ENCODE measurements at regions not wholly inside any gene's neighbourhood (a gene's known extent, or its start where the extent isn't known, plus 50 kb on each side); places are given as distances from the start of the nearest gene placed in this dataset.
A peak's percentile ranks its signal among the peaks of the same experiment; 100 is the strongest.

- H2AFZ ChIP-seq (ENCODE audit: low read depth, low read length), result peak overlapping the region; percentile 13; the same call in 1 of the 2 replicates
- peaks cover 2% of the 10 kb centered on the region for H3K27me3 ChIP-seq (ENCODE audit: insufficient read depth, low read length, poor library complexity)
- no peaks in the 10 kb centered on the region for H3K9me3 ChIP-seq (ENCODE audit: insufficient read depth, low read length, severe bottlenecking)
- H3K4me3 ChIP-seq (ENCODE audit: low read depth in 1 of 2, low read length in 2 of 2), result no peak overlapping the region
- no peak overlapping the region for H3K27ac ChIP-seq (ENCODE audit: low read length)
- H3K79me2 ChIP-seq (ENCODE audit: insufficient read depth, low read length), result no peaks in the 10 kb centered on the region
- H3K36me3 ChIP-seq (ENCODE audit: insufficient read depth, low read length), result no peaks in the 10 kb centered on the region
- TF ChIP-seq, protein P1, sequence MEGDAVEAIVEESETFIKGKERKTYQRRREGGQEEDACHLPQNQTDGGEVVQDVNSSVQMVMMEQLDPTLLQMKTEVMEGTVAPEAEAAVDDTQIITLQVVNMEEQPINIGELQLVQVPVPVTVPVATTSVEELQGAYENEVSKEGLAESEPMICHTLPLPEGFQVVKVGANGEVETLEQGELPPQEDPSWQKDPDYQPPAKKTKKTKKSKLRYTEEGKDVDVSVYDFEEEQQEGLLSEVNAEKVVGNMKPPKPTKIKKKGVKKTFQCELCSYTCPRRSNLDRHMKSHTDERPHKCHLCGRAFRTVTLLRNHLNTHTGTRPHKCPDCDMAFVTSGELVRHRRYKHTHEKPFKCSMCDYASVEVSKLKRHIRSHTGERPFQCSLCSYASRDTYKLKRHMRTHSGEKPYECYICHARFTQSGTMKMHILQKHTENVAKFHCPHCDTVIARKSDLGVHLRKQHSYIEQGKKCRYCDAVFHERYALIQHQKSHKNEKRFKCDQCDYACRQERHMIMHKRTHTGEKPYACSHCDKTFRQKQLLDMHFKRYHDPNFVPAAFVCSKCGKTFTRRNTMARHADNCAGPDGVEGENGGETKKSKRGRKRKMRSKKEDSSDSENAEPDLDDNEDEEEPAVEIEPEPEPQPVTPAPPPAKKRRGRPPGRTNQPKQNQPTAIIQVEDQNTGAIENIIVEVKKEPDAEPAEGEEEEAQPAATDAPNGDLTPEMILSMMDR (IDR thresholded peaks at IDR 0.05; ENCODE audit: borderline replicate concordance, extremely low read depth, low read length, poor library complexity, severe bottlenecking), result no peak
- TF ChIP-seq EZH2 (IDR thresholded peaks at IDR 0.05; ENCODE audit: borderline replicate concordance, low read depth, low read length, severe bottlenecking), result no peak
- no peak overlapping the region for H3K9ac ChIP-seq (ENCODE audit: low read depth, low read length)
- DNase-seq (no peak), ATAC-seq (ENCODE audit: insufficient read depth, low read depth) (no peak)
- no peaks in the 10 kb centered on the region for H3K4me1 ChIP-seq (ENCODE audit: insufficient read depth, low read length)
- H3K4me2 ChIP-seq (ENCODE audit: insufficient read depth, low read length), result no peak overlapping the region
- no peaks in the 10 kb centered on the region for H4K20me1 ChIP-seq (ENCODE audit: insufficient read depth, low read length)
Observed at GRCh38 chr2:231862071-231862470, 64.1 kb downstream of the NPPC start.

DNA sequence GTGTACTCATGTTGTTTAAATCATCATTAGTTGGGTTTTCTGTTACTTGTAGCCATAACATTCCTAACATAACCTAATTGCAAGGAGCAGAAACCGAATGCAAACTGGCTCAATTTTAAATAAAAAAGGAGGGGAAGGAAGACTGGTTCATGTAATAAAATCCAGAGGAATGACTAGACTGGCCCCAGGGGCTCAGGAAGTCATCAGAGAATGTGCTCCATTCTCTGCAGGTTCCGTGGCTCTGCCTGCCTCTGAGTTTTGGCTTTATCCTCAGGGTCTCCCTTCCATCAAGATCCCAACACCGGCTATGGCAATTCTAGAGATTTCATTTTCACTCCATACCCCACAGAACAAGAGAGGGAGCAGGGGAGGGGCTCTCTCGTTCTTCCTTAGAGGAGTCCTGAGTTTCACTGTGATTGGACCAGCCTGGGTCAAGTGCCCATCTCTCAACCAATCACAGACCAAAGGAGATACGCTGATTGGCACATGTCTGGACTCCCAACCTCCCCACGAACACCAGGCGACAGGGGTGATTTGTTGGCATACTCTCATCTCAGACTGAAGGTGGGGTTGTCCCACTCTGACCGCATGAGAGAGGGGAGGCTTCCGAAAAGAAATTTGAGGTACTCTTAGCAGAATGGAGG is 64.8 kb downstream of the NPPC start:
- peaks cover 2% of the 10 kb centered on the region for H3K27me3 ChIP-seq (ENCODE audit: insufficient read depth, low read length, poor library complexity)
- no peaks in the 10 kb centered on the region for H3K79me2 ChIP-seq (ENCODE audit: insufficient read depth, low read length)
- no peak for TF ChIP-seq EZH2 (IDR thresholded peaks at IDR 0.05; ENCODE audit: borderline replicate concordance, low read depth, low read length, severe bottlenecking)
- TF ChIP-seq, protein P1 (IDR thresholded peaks at IDR 0.05; ENCODE audit: borderline replicate concordance, extremely low read depth, low read length, poor library complexity, severe bottlenecking), result no peak
- no peaks in the 10 kb centered on the region for H3K36me3 ChIP-seq (ENCODE audit: insufficient read depth, low read length)
- no peak overlapping the region for H3K4me2 ChIP-seq (ENCODE audit: insufficient read depth, low read length)
- no peak overlapping the region for H3K9ac ChIP-seq (ENCODE audit: low read depth, low read length)
- no peaks in the 10 kb centered on the region for H3K4me1 ChIP-seq (ENCODE audit: insufficient read depth, low read length)
- DNase-seq (no peak), ATAC-seq (ENCODE audit: insufficient read depth, low read depth) (no peak)
- H4K20me1 ChIP-seq (ENCODE audit: insufficient read depth, low read length), result no peaks in the 10 kb centered on the region
- no peak overlapping the region for H3K27ac ChIP-seq (ENCODE audit: low read length)
- H2AFZ ChIP-seq (ENCODE audit: low read depth, low read length), result peak overlapping the region; percentile 13; the same call in 1 of the 2 replicates
- H3K4me3 ChIP-seq (ENCODE audit: low read depth in 1 of 2, low read length in 2 of 2), result no peak overlapping the region
- H3K9me3 ChIP-seq (ENCODE audit: insufficient read depth, low read length, severe bottlenecking), result no peaks in the 10 kb centered on the region

All from DND-41 (cell line).